GM21717 (cell line): ENCODE measurements at regions not wholly inside any gene's neighbourhood (a gene's known extent, or its start where the extent isn't known, plus 50 kb on each side); places are given as distances from the start of the nearest gene placed in this dataset.
"Not testable (repeated sequence)": the region's sequence is repeated elsewhere in the genome, so short reads cannot be mapped to it uniquely, and the experiment has no call there.

ENCODE experiments used
- ATAC-seq: cut with Tn5 transposase; IDR thresholded peaks from one replicate; pipeline ENCODE4 v1.9.1; 2021; ENCODE audit warnings: mild to moderate bottlenecking, moderate library complexity; ENCODE audit not compliant: unreplicated experiment

DNA sequence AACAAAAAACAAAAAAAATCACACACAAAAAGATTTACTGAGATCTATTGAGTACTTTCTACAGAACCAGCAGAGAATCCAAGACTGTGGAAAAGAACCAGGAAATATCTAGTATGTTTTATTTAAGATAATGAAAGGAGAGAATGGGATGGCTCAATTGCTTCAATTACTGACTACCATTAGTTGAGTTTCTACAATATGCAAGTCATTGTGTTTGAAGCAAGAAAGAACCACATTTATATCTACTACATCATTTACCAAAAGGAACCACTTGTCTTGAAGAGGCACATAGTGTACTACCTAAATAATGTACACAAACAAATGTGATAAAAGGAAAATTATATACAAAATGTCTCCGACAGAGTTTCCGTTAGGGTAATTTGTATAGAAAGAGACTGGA lies 325.9 kb upstream of the TNC start:
- ATAC-seq, result no peak

DNA sequence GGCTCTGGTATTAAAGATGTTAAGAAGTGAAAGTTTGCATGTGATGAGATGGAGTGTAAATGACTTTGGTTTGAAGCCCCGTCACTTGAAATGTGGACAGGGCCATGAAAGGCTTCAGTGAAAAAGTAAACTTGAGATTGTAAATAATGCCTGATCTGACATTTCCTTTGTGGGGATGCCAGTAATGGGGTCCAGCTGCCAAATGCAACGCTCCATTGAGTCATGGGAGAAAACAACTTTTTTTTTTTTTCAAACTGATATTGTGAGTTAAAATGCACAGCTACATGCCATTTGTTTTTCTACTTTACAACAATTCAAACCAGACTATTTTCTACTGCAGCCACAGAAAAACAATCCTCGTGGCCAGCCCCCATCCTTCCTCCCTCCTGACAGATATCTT lies 327.0 kb upstream of the TNC start:
- ATAC-seq, result no peak

DNA sequence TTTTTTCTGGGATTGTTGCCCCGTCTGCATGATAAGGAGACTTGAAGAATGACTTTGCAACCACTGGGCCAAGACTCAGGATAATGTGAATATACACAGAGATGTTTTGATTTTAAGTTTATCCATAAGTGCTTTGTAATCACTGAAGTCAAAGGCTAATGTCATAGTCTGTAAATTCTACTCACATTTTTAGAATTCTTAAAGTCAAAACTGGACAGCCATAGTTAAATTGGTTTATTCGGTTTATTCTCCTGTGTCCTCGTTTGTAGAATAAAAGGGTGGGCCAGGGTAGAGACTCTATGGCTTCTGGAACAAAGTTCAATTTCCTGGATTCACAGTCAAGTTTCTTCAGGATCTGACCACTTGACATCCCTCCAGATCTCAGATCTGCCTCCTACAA lies 327.7 kb upstream of the TNC start:
- ATAC-seq, result no peak

DNA sequence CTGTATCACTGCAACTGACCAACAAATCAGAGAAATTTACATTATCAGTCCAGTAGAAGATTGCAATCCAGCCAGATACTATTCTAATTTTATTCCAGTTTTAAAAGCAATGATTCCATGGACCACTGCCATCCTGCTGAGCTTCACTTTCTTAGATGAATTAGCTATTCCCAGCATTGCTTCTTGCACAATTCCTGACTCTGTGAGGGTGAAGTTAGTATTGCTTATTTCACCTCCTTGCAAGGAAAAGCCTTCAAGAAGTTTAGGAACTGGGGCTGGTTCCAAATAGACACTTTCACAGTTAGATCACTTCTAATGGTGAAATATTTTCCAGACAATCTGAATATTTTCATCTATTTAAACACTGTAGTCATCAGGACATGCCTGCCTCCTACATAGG lies 338.6 kb upstream of the TNC start:
- ATAC-seq, result no peak

DNA sequence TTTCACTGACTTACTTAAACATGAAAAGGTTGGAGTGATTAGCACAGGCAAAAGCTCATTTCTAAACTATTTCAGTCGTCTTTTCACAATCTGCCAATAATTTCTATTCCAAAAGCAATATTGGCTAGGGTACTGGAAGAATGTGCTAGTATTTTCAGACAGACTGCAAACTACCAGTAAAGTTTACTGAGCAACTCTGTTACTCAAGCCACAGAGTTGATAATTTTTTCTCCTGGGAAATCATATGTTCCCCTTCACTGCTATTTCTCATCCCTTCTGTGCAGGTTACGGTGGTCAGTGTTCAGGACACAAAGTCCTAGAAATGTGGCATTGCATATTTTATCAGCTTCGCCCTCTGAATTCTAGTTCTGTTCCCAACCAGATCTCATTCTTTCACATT lies 343.3 kb upstream of the TNC start:
- no peak for ATAC-seq

DNA sequence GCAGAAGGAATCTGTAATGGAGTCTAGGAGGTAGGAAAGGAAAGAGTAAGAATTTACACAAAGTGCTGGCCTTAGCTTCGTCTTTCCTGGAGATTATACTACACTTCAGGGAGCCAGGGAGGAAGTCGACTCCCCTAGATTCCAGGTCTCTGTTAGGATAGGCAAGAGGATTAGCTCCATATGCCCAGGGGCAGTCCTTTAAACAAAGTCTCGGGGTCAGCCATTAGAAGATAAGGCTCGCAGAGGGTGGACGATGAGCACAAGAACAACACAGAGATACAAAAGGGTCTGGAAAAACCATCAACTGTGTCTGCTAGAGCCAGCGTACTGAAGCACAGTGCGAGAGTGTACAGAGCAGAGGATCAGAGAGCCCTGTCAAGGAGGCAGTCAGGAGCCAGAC lies 344.7 kb upstream of the TNC start:
- ATAC-seq, result no peak

DNA sequence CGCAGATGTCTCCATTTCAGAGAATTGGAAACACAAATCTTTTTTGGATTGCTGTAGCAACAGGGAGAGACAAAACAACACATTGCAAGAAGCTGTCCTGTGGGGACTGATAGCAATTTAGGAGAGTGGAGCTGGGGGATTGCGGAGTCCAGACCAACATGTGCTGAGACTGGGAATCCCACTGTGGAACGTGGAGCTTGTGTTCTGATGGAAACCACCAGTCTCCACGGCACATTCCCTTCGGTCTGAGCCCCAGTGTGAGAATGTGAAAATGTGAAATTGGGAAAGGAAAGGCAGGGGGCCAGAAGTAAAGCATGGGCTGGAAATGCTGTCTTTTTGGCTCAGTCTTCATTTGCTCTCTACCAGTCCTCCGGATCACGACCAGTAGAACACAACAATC lies 348.8 kb upstream of the TNC start:
- ATAC-seq, result no peak

DNA sequence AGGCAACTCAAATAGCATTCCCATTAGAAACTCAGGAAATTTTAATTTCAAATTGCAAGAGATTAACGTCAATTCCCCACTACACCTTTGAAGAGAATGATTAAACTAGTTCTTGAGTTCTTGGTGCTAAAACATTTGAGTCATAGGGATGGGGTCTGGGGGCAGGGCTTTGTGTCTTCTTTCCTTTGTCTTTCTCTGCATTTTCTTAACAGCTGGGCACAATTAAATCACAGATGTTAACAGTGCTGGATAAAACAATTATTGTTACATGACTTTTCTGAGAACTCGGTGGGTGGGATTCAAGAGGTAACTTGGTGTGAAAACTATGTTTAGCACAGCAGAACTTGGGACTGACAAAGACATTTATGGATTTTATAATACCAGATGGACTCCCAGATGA lies 351.9 kb upstream of the TNC start:
- no peak for ATAC-seq

DNA sequence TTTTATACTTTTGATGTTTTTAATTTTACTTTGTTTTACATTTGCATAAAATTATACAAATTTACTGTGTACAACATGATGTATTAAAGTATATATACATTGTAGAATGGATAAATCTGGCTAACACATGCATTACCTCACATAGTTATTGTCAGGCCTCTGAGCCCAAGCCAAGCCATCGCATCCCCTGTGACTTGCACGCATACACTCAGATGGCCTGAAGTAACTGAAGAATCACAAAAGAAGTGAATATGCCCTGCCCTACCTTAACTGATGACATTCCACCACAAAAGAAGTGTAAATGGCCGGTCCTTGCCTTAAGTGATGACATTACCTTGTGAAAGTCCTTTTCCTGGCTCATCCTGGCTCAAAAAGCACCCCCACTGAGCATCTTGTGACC lies 355.1 kb upstream of the TNC start:
- not testable (repeated sequence) for ATAC-seq

DNA sequence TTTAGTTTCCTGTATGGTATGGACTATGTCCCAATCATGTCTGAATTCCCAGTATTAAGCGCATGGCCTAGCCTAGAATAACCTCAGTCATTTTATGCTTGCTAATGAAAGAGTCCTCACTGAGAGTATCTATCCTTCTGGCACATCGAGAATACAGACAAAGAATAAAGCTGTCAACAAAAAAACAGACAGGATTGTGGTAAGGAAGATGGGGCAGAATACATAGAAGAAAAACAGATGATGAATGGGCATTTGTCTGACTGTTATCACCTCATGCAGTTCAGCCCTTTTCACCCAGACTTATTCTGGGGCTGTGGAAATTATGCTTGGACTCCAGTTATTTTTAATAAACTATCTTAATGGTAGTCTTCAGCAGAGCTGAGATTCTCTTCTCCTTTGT lies 363.8 kb upstream of the TNC start:
- ATAC-seq, result no peak

DNA sequence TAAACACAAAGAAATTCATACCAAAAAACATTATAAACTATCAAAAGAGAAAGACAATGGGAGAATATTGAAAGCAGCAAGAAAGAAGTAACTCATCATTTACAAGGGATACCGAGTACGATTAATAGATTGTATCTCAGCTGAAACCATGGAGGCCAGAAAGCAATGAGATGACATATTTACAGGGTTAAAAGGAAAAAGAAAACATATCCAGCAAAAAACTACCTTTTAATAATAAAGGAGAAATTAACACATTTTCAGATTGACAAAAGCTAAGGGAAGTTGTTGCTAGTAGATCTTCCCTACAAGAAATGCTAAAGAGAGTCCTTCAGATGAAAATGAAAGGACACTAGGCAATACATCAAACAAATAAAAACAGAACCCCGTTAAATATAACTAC lies 364.8 kb upstream of the TNC start:
- no peak for ATAC-seq

DNA sequence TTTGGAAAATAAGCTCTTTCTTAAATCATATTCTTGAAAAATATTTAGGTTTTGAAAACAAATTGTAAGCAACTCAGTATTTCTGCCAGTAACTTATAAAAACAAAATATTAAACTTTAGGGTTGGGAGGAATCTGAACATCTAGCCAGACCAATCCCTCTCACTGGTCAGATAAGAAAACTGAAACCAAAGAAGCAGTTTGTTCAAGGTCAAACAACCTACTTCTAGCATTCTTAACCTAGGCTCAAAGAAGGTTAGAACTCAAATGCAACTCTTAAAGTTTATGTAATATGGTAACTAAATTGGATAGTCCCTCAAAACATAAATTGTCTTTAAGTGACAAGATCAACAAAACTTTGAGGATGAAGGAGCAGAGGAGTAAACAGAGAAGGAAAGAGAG lies 374.9 kb upstream of the TNC start:
- no peak for ATAC-seq

DNA sequence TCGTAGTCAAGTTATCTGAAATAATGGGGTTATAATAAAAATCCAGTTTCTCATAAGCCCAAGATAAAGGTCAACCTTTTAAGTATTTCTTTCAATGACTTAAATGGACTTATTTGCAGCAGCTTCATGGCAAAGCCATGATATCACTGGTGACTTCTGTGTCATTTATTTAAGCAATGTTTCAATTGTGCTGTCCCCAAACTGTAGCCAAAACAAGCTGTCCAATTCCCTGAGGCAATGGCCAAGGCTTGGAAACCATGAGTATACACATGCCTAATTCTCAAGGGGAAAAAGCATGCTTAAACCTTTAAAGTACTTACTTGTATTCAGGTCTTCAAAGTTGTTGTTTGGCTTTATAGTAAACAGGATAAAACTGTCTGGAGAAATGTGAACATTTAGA lies 376.4 kb upstream of the TNC start:
- no peak for ATAC-seq

DNA sequence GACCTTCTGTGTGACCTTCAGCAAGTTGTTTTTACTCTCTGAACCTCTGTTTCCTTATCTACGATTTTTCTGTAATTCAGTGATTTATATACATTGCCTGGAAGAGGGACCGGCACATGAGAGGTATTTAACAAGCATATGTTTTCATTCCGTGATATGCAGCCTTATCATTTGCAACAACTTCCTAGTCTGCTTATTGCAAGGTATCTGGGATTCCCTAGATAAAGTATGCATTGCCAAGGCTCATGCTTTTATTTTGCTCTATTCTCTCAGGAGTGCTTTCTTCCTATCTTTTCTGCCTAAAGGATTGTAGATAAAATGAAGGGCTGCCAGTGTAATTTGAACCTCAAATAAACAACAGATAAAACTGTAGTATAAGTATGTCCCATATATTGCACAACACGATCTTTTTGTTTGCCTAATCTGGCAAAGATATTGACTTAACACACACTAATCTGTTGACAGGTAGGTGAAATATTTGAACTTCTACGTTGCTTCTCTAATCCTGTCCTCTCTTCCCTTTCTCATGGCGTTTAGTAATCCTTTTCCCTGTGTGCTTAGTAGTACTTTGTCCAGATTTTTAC lies 377.2 kb upstream of the TNC start:
- no peak for ATAC-seq

DNA sequence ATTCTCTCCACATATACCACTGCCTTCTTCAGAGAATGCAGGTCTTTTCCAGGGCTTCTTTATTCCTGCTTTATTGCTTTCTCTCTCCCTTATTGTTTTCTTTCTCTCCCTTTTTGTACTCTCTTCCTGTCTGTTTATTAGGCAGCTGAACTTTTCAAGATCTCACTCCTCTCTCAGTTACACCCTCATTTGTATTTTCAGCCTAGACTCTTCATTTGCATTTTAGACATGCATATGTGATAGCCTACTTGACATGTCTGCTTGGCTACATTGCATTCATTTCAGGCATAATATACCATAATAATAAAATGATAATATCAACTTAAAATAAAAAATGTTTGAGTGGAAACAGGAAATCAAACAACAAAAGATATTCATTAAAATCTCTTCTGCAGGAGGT lies 377.9 kb upstream of the TNC start:
- ATAC-seq, result no peak

DNA sequence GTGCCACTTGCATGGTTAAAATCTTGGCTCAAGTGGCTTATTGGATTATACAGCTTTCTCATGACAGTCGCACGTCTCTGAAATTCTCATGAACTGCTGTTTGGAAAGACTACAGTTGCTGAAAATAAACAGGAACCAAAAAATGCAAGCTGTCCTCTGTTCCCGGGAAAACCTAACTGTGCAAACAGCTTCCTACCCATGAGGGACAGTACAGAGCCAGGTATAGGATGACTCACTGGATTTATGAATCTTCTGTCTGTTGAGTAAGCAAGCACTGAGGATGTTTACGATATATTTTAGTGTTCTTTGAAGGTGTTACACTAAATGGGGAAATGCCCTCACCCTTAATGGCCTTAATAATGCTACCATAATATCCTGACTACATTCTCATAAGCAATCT lies 380.3 kb upstream of the TNC start:
- ATAC-seq, result no peak

DNA sequence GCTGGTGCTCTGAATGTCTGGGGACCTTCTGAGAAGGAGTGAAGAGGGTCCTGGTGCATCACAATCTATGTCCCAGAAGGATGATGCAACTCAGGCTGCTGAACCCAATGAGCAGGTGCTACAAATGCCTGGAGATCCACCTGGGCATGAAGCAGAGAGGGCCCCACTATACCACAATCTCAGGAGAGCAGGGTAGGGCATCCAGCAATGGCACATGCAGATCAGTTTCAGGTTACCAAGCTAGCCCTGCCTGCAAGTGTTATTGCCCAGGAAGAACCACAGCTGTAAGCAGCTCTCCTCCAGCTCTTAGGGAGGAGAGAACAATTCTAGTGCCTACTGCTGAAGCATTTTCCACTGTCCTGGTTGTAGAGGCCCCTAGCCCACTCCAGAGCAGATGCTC lies 389.2 kb upstream of the TNC start:
- ATAC-seq, result no peak

DNA sequence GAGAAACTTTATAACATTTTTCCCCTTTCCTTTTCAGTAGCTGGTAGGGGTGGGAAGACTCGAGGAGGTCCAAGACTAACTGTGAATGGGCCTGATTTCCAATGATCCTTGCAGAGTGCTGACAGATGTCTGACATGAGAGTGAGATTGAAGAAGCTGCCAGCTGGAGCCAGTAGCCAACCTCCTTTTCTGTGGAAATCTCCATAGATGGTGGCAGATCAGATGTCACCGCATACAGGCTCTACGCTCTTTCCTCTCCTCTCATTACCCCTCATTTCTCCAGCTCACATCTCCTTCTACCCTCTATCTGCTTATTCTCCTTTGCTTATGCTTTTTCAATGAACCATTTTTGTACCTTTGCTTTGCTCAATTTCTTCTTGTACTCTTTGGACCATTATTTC lies 395.2 kb upstream of the TNC start:
- ATAC-seq, result no peak

DNA sequence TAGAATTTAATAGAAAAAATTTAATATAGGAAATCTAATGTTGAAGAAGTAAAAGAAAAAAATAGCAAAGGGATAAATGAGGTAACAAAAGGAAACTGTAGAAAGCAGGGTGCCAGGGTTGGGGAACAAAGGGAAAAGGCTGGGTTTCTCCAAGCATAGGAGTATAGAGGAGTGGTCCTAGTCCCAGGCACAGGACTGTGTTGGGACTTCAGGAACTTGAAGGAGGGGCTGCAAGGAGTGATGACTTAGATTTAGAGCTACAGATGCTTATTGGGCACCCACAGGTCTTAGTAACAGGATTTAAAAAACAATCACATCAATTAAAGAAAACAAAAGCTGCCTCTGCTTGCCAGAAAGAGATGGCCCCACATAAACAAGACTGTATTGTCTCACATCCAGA lies 396.5 kb upstream of the TNC start:
- no peak for ATAC-seq

DNA sequence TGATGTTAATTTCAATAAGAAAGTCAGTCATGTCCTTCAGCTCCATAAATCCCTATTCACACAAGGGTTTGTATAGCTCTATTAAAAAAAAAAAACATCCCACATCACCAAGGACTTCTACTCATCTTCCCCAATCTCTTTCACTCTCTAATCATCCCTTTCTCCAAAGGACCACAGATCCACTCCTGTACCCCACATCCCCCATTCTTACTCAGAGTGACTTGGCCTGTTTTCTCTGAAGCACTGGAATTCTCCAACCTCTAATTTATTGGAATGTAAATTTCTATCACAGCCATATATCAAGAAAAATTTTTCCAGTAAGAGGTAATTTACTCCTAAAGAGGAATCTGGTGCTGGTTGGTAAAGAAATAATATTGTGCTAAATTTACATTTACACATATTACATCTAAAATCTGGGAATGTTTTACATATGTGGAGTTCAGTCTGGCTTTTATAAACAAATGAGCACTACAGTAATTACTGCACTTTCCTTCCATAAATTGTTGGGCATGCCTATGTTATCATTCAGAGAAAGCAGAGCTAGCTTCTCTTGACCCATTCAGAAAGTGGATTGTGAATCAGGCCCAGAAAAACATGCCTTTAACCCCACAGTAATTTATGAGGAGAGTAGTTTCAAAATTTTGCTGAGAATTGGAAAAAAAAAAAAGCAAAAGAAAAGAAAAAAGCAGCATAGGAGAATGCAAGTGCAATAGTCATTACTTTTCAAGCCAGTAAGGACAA lies 399.5 kb upstream of the TNC start:
- ATAC-seq, result no peak

DNA sequence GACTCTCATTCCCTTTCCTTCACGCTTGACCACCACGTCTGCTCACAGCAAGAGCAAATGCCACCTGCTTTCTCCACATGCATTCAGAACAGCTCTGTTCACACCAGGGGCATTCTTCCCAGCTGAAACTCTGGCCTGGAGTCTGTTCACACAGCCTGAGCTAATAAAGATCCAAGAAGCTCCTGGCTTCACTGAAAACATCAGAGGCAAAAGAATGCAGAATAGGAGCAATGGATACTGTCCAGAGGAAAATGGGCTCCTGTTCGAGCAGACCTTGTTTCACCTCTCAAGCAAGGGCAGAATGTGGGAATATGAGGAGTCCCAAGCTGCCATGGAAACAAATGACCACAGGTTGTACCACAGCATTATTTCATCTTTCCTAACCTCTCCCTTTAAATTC lies 402.7 kb upstream of the TNC start:
- no peak for ATAC-seq

DNA sequence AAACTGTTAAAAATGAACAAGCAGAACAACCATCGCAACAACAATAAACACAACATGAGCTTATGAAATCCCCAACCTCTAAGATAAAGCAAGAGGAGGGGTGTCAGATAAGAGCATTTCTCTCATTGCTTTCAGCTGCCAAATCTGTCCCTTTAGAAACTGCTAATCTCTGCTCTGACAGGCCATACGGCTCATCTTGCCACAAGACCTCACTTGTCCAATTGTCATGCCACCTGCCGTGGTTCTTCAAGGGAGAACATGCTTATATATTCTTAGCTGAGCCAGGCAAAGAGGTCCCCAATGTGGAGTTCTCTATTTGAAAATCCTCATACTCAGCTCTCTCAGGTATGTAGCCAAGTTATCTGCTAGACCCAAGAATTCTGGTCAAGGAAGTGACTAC lies 405.0 kb upstream of the TNC start:
- no peak for ATAC-seq

DNA sequence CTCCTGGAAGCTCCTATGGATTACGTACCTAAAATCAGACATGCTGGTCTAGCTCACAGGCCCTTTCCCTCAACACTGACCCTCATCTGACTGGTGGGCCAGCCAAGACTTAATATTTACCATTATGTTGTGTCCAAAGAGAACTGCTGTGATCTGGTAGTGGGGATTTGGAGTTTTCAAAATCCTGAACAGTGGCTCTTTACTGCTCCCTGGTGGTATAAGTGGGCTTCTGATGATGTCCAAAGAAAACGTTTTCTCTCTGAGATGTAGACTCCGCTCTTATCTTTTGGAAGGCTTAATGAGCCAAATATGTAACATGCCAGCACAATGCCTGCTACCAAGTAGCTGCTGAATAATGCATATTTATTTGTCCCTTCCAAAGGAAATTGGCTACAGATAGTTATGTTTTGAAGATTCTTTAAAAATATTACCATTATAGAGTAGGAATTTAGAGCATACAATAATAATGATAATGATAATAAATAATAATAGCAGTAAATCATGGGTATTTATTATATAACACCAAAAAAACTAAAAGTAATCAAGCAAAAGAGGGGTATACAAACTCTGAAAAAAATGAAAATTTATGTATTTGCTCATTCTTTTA lies 406.6 kb upstream of the TNC start:
- no peak for ATAC-seq
